MCF 10A (cell line): ENCODE measurements at regions not wholly inside any gene's neighbourhood (a gene's known extent, or its start where the extent isn't known, plus 50 kb on each side); places are given as distances from the start of the nearest gene placed in this dataset.
"Not testable (repeated sequence)": the region's sequence is repeated elsewhere in the genome, so short reads cannot be mapped to it uniquely, and the experiment has no call there.

Experiments
- BruUV-seq: library from RNA; stranded (reverse); fragments of 400-500 nt; replicated peaks from 2 replicates; lab custom pipeline; 2021; lab: Mats Ljungman, UMichigan
- CTCF ChIA-PET: fragments of 300-600 bp; sonication (Branson Sonifier 250); formaldehyde crosslinking; extraction: SDS; loops from one replicate; lab custom pipeline; 2021; ENCODE audit warnings: antibody characterized with exemption, inconsistent platforms; lab: Yijun Ruan, JAX
- POLR2A ChIA-PET: fragments of 300-600, 350-650 bp; sonication (Branson Sonifier 250); formaldehyde crosslinking; extraction: SDS; loops from one replicate; lab custom pipeline; 2020; ENCODE audit warnings: antibody characterized with exemption, inconsistent platforms; lab: Yijun Ruan, JAX
- DNase-seq: peaks from one replicate; pipeline ENCODE4 v3.0.0-alpha.2; 2018; ENCODE audit not compliant: unreplicated experiment
- H3K27ac Mint-ChIP-seq: one replicate; pipeline ENCODE4 v1.8.0; 2022; ENCODE audit warnings: mild to moderate bottlenecking, low read depth, mixed read lengths; ENCODE audit not compliant: unreplicated experiment
- H3K27me3 Mint-ChIP-seq: one replicate; pipeline ENCODE4 v1.8.0; 2022; ENCODE audit warnings: mixed read lengths; ENCODE audit not compliant: insufficient read depth, unreplicated experiment
- H3K36me3 Mint-ChIP-seq: one replicate; pipeline ENCODE4 v1.8.0; 2022; ENCODE audit warnings: mild to moderate bottlenecking, moderate library complexity, mixed read lengths; ENCODE audit not compliant: insufficient read depth, unreplicated experiment
- H3K4me1 Mint-ChIP-seq: one replicate; pipeline ENCODE4 v1.8.0; 2022; ENCODE audit warnings: mixed read lengths; ENCODE audit not compliant: insufficient read depth, unreplicated experiment
- H3K4me3 Mint-ChIP-seq: one replicate; pipeline ENCODE4 v1.8.0; 2022; ENCODE audit warnings: mild to moderate bottlenecking, moderate library complexity, mixed read lengths; ENCODE audit not compliant: unreplicated experiment
- H3K9me3 Mint-ChIP-seq: one replicate; pipeline ENCODE4 v1.8.0; 2022; ENCODE audit warnings: mixed read lengths; ENCODE audit not compliant: unreplicated experiment
- intact Hi-C: fragments of 100-400 bp; cut with micrococcal nuclease; formaldehyde crosslinking; loops from 2 replicates; pipeline ENCODE4 v1.14.1; 2022

- DNase-seq, H3K4me3 Mint-ChIP-seq, POLR2A ChIA-PET, BruUV-seq, intact Hi-C loops, CTCF ChIA-PET, H3K4me1 Mint-ChIP-seq, H3K36me3 Mint-ChIP-seq, H3K27ac Mint-ChIP-seq, H3K27me3 Mint-ChIP-seq: not testable (repeated sequence)
- peaks cover 11% of the 10 kb centered on the region for H3K9me3 Mint-ChIP-seq
Observed at GRCh38 chr22:16681290-16681689, 88.7 kb upstream of the CCT8L2 start.

GRCh38 chr22:16680209-16680899 is 87.7 kb upstream of the CCT8L2 start:
- H3K4me1 Mint-ChIP-seq, CTCF ChIA-PET, intact Hi-C loops, DNase-seq, H3K36me3 Mint-ChIP-seq, H3K27ac Mint-ChIP-seq, BruUV-seq, POLR2A ChIA-PET, H3K27me3 Mint-ChIP-seq, H3K4me3 Mint-ChIP-seq: not testable (repeated sequence)
- H3K9me3 Mint-ChIP-seq: peaks cover 11% of the 10 kb centered on the region

- peaks cover 11% of the 10 kb centered on the region for H3K9me3 Mint-ChIP-seq
Observed at GRCh38 chr22:16679191-16679834, 86.7 kb upstream of the CCT8L2 start.

GRCh38 chr22:16673433-16673832 is 80.8 kb upstream of the CCT8L2 start:
- CTCF ChIA-PET, POLR2A ChIA-PET, BruUV-seq, H3K27me3 Mint-ChIP-seq, intact Hi-C loops, H3K4me1 Mint-ChIP-seq, H3K4me3 Mint-ChIP-seq, DNase-seq, H3K36me3 Mint-ChIP-seq, H3K9me3 Mint-ChIP-seq, H3K27ac Mint-ChIP-seq: not testable (repeated sequence)

More at GRCh38 chr22:16679191-16679834, 86.7 kb upstream of the CCT8L2 start:
- H3K36me3 Mint-ChIP-seq, H3K4me1 Mint-ChIP-seq, CTCF ChIA-PET, BruUV-seq, DNase-seq, H3K27me3 Mint-ChIP-seq, intact Hi-C loops, POLR2A ChIA-PET, H3K27ac Mint-ChIP-seq, H3K4me3 Mint-ChIP-seq: not testable (repeated sequence)

- POLR2A ChIA-PET, H3K27me3 Mint-ChIP-seq, CTCF ChIA-PET, H3K4me1 Mint-ChIP-seq, H3K36me3 Mint-ChIP-seq, H3K4me3 Mint-ChIP-seq, intact Hi-C loops, BruUV-seq, H3K27ac Mint-ChIP-seq, DNase-seq: not testable (repeated sequence)
- peaks cover 27% of the 10 kb centered on the region for H3K9me3 Mint-ChIP-seq
Observed at GRCh38 chr22:16665610-16666009, 73.0 kb upstream of the CCT8L2 start.

GRCh38 chr22:16662330-16662729 is 69.7 kb upstream of the CCT8L2 start:
- H3K27me3 Mint-ChIP-seq: not testable (repeated sequence)

GRCh38 chr22:16660989-16661388 is 68.4 kb upstream of the CCT8L2 start:
- CTCF ChIA-PET, DNase-seq, BruUV-seq, intact Hi-C loops, H3K4me1 Mint-ChIP-seq, H3K27me3 Mint-ChIP-seq, H3K36me3 Mint-ChIP-seq, H3K4me3 Mint-ChIP-seq, H3K27ac Mint-ChIP-seq, POLR2A ChIA-PET: not testable (repeated sequence)
- H3K9me3 Mint-ChIP-seq: peaks cover 12% of the 10 kb centered on the region

More at GRCh38 chr22:16662330-16662729, 69.7 kb upstream of the CCT8L2 start:
- H3K4me1 Mint-ChIP-seq, H3K4me3 Mint-ChIP-seq, BruUV-seq, POLR2A ChIA-PET, DNase-seq, H3K36me3 Mint-ChIP-seq, CTCF ChIA-PET, intact Hi-C loops, H3K27ac Mint-ChIP-seq: not testable (repeated sequence)
- H3K9me3 Mint-ChIP-seq: peaks cover 16% of the 10 kb centered on the region

GRCh38 chr22:16660570-16660969 is 68.0 kb upstream of the CCT8L2 start:
- H3K9me3 Mint-ChIP-seq: peaks cover 12% of the 10 kb centered on the region
- CTCF ChIA-PET, H3K4me1 Mint-ChIP-seq, POLR2A ChIA-PET, BruUV-seq, DNase-seq, H3K27me3 Mint-ChIP-seq, intact Hi-C loops, H3K4me3 Mint-ChIP-seq, H3K27ac Mint-ChIP-seq, H3K36me3 Mint-ChIP-seq: not testable (repeated sequence)

- DNase-seq, POLR2A ChIA-PET, H3K27ac Mint-ChIP-seq, H3K4me1 Mint-ChIP-seq, H3K36me3 Mint-ChIP-seq, H3K27me3 Mint-ChIP-seq, intact Hi-C loops, BruUV-seq, H3K4me3 Mint-ChIP-seq: not testable (repeated sequence)
- peaks cover 12% of the 10 kb centered on the region for H3K9me3 Mint-ChIP-seq
- CTCF ChIA-PET: interaction anchor here (0.6 kb wide), 1 partner anchor 11 kb away, joined by 3 read pairs; no protein-coding TSS in a partner anchor
Observed at GRCh38 chr22:16659273-16659834, 66.7 kb upstream of the CCT8L2 start.
